Trophoblast cell (in vitro differentiated cells and primary cell): ENCODE measurements at regions not wholly inside any gene's neighbourhood (a gene's known extent, or its start where the extent isn't known, plus 50 kb on each side); places are given as distances from the start of the nearest gene placed in this dataset.

ENCODE experiments used
- DNase-seq, 2 donors: peaks; one replicate each; pipeline ENCODE4 v3.0.0-alpha.2; 2016
- H2AFZ ChIP-seq: 2 replicates; pipeline ENCODE4 v1.6.1; 2013; ENCODE audit warnings: low read length, moderate library complexity, mild to moderate bottlenecking; ENCODE audit not compliant: insufficient read depth, poor library complexity
- H2AK5ac ChIP-seq: 2 replicates; pipeline ENCODE4 v1.6.1; 2013; ENCODE audit warnings: mild to moderate bottlenecking, low read length
- H2BK120ac ChIP-seq: 2 replicates; pipeline ENCODE4 v1.6.1; 2013; ENCODE audit warnings: low read length, mild to moderate bottlenecking, moderate library complexity; ENCODE audit not compliant: insufficient read depth, poor library complexity
- H2BK12ac ChIP-seq: 2 replicates; pipeline ENCODE4 v1.6.1; 2013; ENCODE audit warnings: mild to moderate bottlenecking, low read length, moderate library complexity
- H2BK5ac ChIP-seq: 2 replicates; pipeline ENCODE4 v1.6.1; 2013; ENCODE audit warnings: low read length, low read depth, moderate library complexity, mild to moderate bottlenecking; ENCODE audit not compliant: poor library complexity
- H3K14ac ChIP-seq: 2 replicates; pipeline ENCODE4 v1.6.1; 2013; ENCODE audit warnings: mild to moderate bottlenecking, low read length
- H3K18ac ChIP-seq: 2 replicates; pipeline ENCODE4 v1.6.1; 2013; ENCODE audit warnings: mild to moderate bottlenecking, low read length
- H3K23ac ChIP-seq: 2 replicates; pipeline ENCODE4 v1.6.1; 2013; ENCODE audit warnings: low read length
- H3K27ac ChIP-seq: 2 replicates; pipeline ENCODE4 v1.5.1; 2013; ENCODE audit warnings: low read depth, mild to moderate bottlenecking, inconsistent platforms, low read length, moderate library complexity
- H3K27me3 ChIP-seq: 2 replicates; pipeline ENCODE4 v1.6.1; 2013; ENCODE audit warnings: inconsistent platforms, mild to moderate bottlenecking, low read length, moderate library complexity; ENCODE audit not compliant: insufficient read depth
- H3K36me3 ChIP-seq, 2 experiments: 1 replicate in 1 of 2; 2 replicates in 1 of 2; pipeline ENCODE4 v1.6.1; 2013; ENCODE audit warnings: low read length in 2 of 2, mild to moderate bottlenecking in 2 of 2, moderate library complexity in 1 of 2; ENCODE audit not compliant: insufficient read depth in 2 of 2, control insufficient read depth in 1 of 2
- H3K4ac ChIP-seq: 2 replicates; pipeline ENCODE4 v1.6.1; 2013; ENCODE audit warnings: low read depth, mild to moderate bottlenecking, low read length, moderate library complexity
- H3K4me1 ChIP-seq, 2 experiments: 1 replicate in 1 of 2; 2 replicates in 1 of 2; pipeline ENCODE4 v1.6.1; 2013; ENCODE audit warnings: low read length in 2 of 2, mild to moderate bottlenecking in 2 of 2, moderate library complexity in 1 of 2; ENCODE audit not compliant: insufficient read depth in 2 of 2, control insufficient read depth in 1 of 2
- H3K4me2 ChIP-seq: 2 replicates; pipeline ENCODE4 v1.6.1; 2013; ENCODE audit warnings: inconsistent platforms, mild to moderate bottlenecking, low read length, moderate library complexity
- H3K4me3 ChIP-seq: 2 replicates; pipeline ENCODE4 v1.5.1; 2013; ENCODE audit warnings: mild to moderate bottlenecking, low read depth, low read length, inconsistent platforms
- H3K79me1 ChIP-seq: one replicate; pipeline ENCODE4 v1.6.1; 2013; ENCODE audit warnings: low read length
- H3K79me2 ChIP-seq: 2 replicates; pipeline ENCODE4 v1.6.1; 2013; ENCODE audit warnings: low read length, mild to moderate bottlenecking; ENCODE audit not compliant: control insufficient read depth, insufficient read depth, poor library complexity
- H3K9ac ChIP-seq: 2 replicates; pipeline ENCODE4 v1.6.1; 2013; ENCODE audit warnings: mild to moderate bottlenecking, low read length
- H3K9me3 ChIP-seq: 2 replicates; pipeline ENCODE4 v1.6.1; 2013; ENCODE audit warnings: low read depth, mild to moderate bottlenecking, control low read depth, inconsistent platforms, low read length; ENCODE audit not compliant: insufficient read depth
- H4K12ac ChIP-seq: 2 replicates; pipeline ENCODE4 v1.6.1; 2013; ENCODE audit warnings: low read depth, mild to moderate bottlenecking, low read length, moderate library complexity
- H4K8ac ChIP-seq: 2 replicates; pipeline ENCODE4 v1.6.1; 2013; ENCODE audit warnings: low read depth, mild to moderate bottlenecking, low read length, moderate library complexity
- H4K91ac ChIP-seq: one replicate; pipeline ENCODE4 v1.6.1; 2013; ENCODE audit warnings: low read depth, mild to moderate bottlenecking, low read length, moderate library complexity
- WGBS: extraction: QIAGEN DNeasy Blood & Tissue Kit; methylation state at CpG from one replicate; pipeline ENCODE4 v1.1.7; 2013; ENCODE audit warnings: missing lambda C conversion rate; ENCODE audit not compliant: insufficient read length, insufficient coverage; ENCODE audit errors: extremely low coverage; 5-methylcytosine and 5-hydroxymethylcytosine counted together

GRCh38 chr13:31063772-31064171 is 97.9 kb downstream of the HSPH1 start:
- H3K4me3 ChIP-seq: no peak overlapping the region
- no peak overlapping the region for H2AFZ ChIP-seq
- DNase-seq: no peak
- no peaks in the 10 kb centered on the region for H3K4me1 ChIP-seq
- no peak overlapping the region for H2BK5ac ChIP-seq
- H2BK120ac ChIP-seq: no peak overlapping the region
- H3K23ac ChIP-seq: no peak overlapping the region
- no peak overlapping the region for H3K4ac ChIP-seq
- H3K27ac ChIP-seq: no peak overlapping the region
- no peak overlapping the region for H4K8ac ChIP-seq
- H3K27me3 ChIP-seq: no peaks in the 10 kb centered on the region
- H4K91ac ChIP-seq: no peak overlapping the region
- no peaks in the 10 kb centered on the region for H3K36me3 ChIP-seq
- no peaks in the 10 kb centered on the region for H3K79me2 ChIP-seq
- H3K14ac ChIP-seq: no peak overlapping the region
- no peak overlapping the region for H3K9ac ChIP-seq
- H3K79me1 ChIP-seq: no peaks in the 10 kb centered on the region
- no peak overlapping the region for H2AK5ac ChIP-seq
- no peak overlapping the region for H3K4me2 ChIP-seq
- no peaks in the 10 kb centered on the region for H3K9me3 ChIP-seq
- WGBS: no CpG with 5 or more reads among the region's 1 CpG
- no peak overlapping the region for H4K12ac ChIP-seq
- H3K18ac ChIP-seq: no peak overlapping the region
- H2BK12ac ChIP-seq: no peak overlapping the region

DNA sequence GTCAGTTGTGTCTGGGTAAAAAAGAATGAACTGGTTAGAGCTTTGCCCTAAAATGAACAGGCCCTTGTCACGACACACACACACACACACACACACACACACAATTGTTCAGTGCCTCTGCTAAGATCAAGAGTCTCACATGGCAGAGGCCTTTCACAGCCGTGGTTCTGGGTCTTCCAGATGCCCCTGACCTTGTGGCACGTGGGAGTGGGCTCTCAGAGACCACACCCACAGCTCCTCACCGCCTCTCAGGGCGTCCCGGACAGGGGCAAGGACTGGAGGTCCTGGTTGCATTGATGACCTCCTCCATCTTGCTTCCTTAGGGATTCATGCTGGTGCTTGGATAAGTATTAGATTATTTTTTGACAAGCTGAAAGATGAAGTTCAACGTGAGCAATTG is 101.0 kb downstream of the HSPH1 start:
- Histone ChIP-seq H3K4me1 (no peaks in the 10 kb centered on the region), H3K79me1 (no peaks in the 10 kb centered on the region), H3K4me2 (no peak overlapping the region), H3K18ac (no peak overlapping the region), H3K27me3 (no peaks in the 10 kb centered on the region), H3K9ac (no peak overlapping the region), H2BK12ac (no peak overlapping the region), H4K12ac (no peak overlapping the region), H2AFZ (no peak overlapping the region), H2BK5ac (no peak overlapping the region), H3K23ac (no peak overlapping the region), H3K9me3 (peaks cover 2% of the 10 kb centered on the region), H2AK5ac (no peak overlapping the region), H3K79me2 (no peaks in the 10 kb centered on the region), H2BK120ac (no peak overlapping the region), H4K91ac (no peak overlapping the region), H3K27ac (no peak overlapping the region), H3K14ac (no peak overlapping the region), H3K4me3 (no peak overlapping the region), H3K4ac (no peak overlapping the region), H3K36me3 (no peaks in the 10 kb centered on the region), H4K8ac (no peak overlapping the region)
- WGBS: no CpG with 5 or more reads among the region's 7 CpGs
- DNase-seq: no peak

- WGBS: no CpG with 5 or more reads among the region's 3 CpGs
These were observed 101.5 kb downstream of the HSPH1 start for GRCh38 chr13:31060220-31060619.

DNA sequence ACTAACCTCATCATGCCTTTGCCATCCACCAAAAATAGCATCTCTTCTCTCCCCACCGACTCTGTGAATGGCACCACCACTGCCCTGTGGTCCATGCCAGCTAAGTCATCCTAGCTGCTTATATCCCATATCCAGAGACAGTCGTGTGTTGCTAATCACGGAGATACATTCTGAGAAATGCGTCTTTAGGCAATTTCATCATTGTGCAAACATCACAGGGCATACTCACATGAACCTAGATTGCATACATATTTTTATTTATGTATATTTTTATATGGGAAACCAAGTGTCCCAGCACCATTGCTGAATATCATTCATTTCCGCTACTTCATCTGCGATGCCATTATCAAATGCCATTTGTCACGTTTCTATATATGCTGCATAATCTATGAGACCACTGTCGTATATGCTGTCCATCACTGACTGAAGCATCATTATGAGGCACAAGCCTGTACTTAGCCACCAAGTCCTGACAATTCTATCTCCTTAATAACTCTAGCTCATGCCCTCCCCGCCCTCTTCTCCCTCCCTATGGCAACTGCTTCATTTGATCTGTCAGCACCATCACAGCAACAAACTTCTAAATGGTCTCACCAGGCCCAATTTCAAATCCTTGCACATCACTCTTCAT is 104.2 kb downstream of the HSPH1 start:
- no peaks in the 10 kb centered on the region for H3K36me3 ChIP-seq
- no peak overlapping the region for H2AK5ac ChIP-seq
- H2BK120ac ChIP-seq: no peak overlapping the region
- WGBS: no CpG with 5 or more reads among the region's 9 CpGs
- H2AFZ ChIP-seq: no peak overlapping the region
- no peak overlapping the region for H4K8ac ChIP-seq
- H3K23ac ChIP-seq: no peak overlapping the region
- H3K4me1 ChIP-seq: no peaks in the 10 kb centered on the region
- no peak overlapping the region for H2BK5ac ChIP-seq
- H3K18ac ChIP-seq: no peak overlapping the region
- H3K9me3 ChIP-seq: peaks cover 10% of the 10 kb centered on the region
- H3K4me3 ChIP-seq: no peak overlapping the region
- H3K79me2 ChIP-seq: no peaks in the 10 kb centered on the region
- no peak overlapping the region for H3K27ac ChIP-seq
- no peaks in the 10 kb centered on the region for H3K27me3 ChIP-seq
- no peak overlapping the region for H3K14ac ChIP-seq
- no peak overlapping the region for H4K12ac ChIP-seq
- no peak overlapping the region for H3K4me2 ChIP-seq
- no peak overlapping the region for H3K9ac ChIP-seq
- no peak for DNase-seq
- no peak overlapping the region for H2BK12ac ChIP-seq
- no peak overlapping the region for H4K91ac ChIP-seq
- H3K79me1 ChIP-seq: no peaks in the 10 kb centered on the region
- no peak overlapping the region for H3K4ac ChIP-seq

More at GRCh38 chr13:31060220-31060619, 101.5 kb downstream of the HSPH1 start:
- H3K79me1 ChIP-seq: no peaks in the 10 kb centered on the region
- H3K27me3 ChIP-seq: no peaks in the 10 kb centered on the region
- H3K18ac ChIP-seq: no peak overlapping the region
- H4K12ac ChIP-seq: no peak overlapping the region
- no peak overlapping the region for H2BK5ac ChIP-seq
- no peaks in the 10 kb centered on the region for H3K36me3 ChIP-seq
- no peak overlapping the region for H3K4me3 ChIP-seq
- no peak overlapping the region for H3K23ac ChIP-seq
- H3K14ac ChIP-seq: no peak overlapping the region
- no peak overlapping the region for H4K91ac ChIP-seq
- H3K4me2 ChIP-seq: no peak overlapping the region
- no peak overlapping the region for H3K27ac ChIP-seq
- no peaks in the 10 kb centered on the region for H3K79me2 ChIP-seq
- no peak for DNase-seq
- H2BK120ac ChIP-seq: no peak overlapping the region
- peaks cover 5% of the 10 kb centered on the region for H3K9me3 ChIP-seq
- H2AFZ ChIP-seq: no peak overlapping the region
- no peak overlapping the region for H4K8ac ChIP-seq
- H3K9ac ChIP-seq: no peak overlapping the region
- H2AK5ac ChIP-seq: no peak overlapping the region
- no peak overlapping the region for H2BK12ac ChIP-seq
- no peaks in the 10 kb centered on the region for H3K4me1 ChIP-seq
- no peak overlapping the region for H3K4ac ChIP-seq
